IMR-90 (cell line): ENCODE measurements at regions not wholly inside any gene's neighbourhood (a gene's known extent, or its start where the extent isn't known, plus 50 kb on each side); places are given as distances from the start of the nearest gene placed in this dataset.
A peak's percentile ranks its signal among the peaks of the same experiment; 100 is the strongest.

Source experiments
- ATAC-seq: fragments of 200-7000 bp; cut with Tn5 transposase; 2 replicates; pipeline ENCODE4 v1.9.1; 2020; ENCODE audit warnings: low read depth, mild to moderate bottlenecking, moderate library complexity
- BruUV-seq: library from RNA; stranded (reverse); fragments of 400-500 nt; replicated peaks from 2 replicates; lab custom pipeline; 2021; lab: Mats Ljungman, UMichigan
- CTCF ChIA-PET: fragments of 300-600 bp; formaldehyde crosslinking; extraction: SDS; loops from one replicate; lab custom pipeline; 2021; ENCODE audit warnings: antibody characterized with exemption; lab: Yijun Ruan, JAX
- POLR2A ChIA-PET: fragments of 300-600 bp; sonication (Branson Sonifier 250); formaldehyde crosslinking; loops from one replicate; lab custom pipeline; 2022; ENCODE audit warnings: antibody characterized with exemption; ENCODE audit not compliant: unreplicated experiment; lab: Charles Lee
- DNase-seq: peaks from one replicate; pipeline ENCODE4 v3.0.0; 2013
- H2AFZ ChIP-seq: replicated peaks from 2 replicates; pipeline ENCODE3; 2013; ENCODE audit warnings: low read length, mild to moderate bottlenecking; ENCODE audit not compliant: poor library complexity
- H2AK5ac ChIP-seq: 2 replicates; pipeline ENCODE4 v1.6.1; 2013; ENCODE audit warnings: low read depth, low read length, inconsistent platforms
- H2AK9ac ChIP-seq: replicated peaks from 2 replicates; pipeline ENCODE3; 2013; ENCODE audit warnings: mild to moderate bottlenecking, low read depth, low read length, moderate library complexity; ENCODE audit not compliant: poor library complexity
- H2BK120ac ChIP-seq: 2 replicates; pipeline ENCODE4 v1.6.1; 2013; ENCODE audit warnings: low read depth, low read length, inconsistent platforms
- H2BK15ac ChIP-seq: 3 replicates; pipeline ENCODE4 v1.6.1; 2013; ENCODE audit warnings: low read depth, low read length, inconsistent platforms
- H2BK20ac ChIP-seq: 2 replicates; pipeline ENCODE4 v1.6.1; 2013; ENCODE audit warnings: low read depth, mild to moderate bottlenecking, inconsistent platforms, low read length, moderate library complexity
- H2BK5ac ChIP-seq: 2 replicates; pipeline ENCODE4 v1.6.1; 2013; ENCODE audit warnings: mild to moderate bottlenecking, low read depth, low read length, inconsistent platforms; ENCODE audit not compliant: poor library complexity, severe bottlenecking
- H3K14ac ChIP-seq: replicated peaks from 2 replicates; pipeline ENCODE4 v1.6.1; 2013; ENCODE audit warnings: low read depth, low read length, inconsistent platforms
- H3K18ac ChIP-seq: 2 replicates; pipeline ENCODE4 v1.6.1; 2013; ENCODE audit warnings: low read depth, low read length, control low read depth
- H3K23ac ChIP-seq: 2 replicates; pipeline ENCODE4 v1.6.1; 2013; ENCODE audit warnings: low read depth, low read length, inconsistent platforms
- H3K27ac ChIP-seq: 2 replicates; pipeline ENCODE4 v1.5.1; 2013; ENCODE audit warnings: mild to moderate bottlenecking, control low read depth, low read length; ENCODE audit not compliant: insufficient read depth
- H3K27me3 ChIP-seq: 2 replicates; pipeline ENCODE4 v1.6.1; 2013; ENCODE audit warnings: low read length; ENCODE audit not compliant: control insufficient read depth, insufficient read depth
- H3K36me3 ChIP-seq: 2 replicates; pipeline ENCODE4 v1.6.1; 2013; ENCODE audit warnings: low read length, mixed read lengths; ENCODE audit not compliant: control insufficient read depth, insufficient read depth
- H3K4ac ChIP-seq: 2 replicates; pipeline ENCODE4 v1.6.1; 2013; ENCODE audit warnings: low read depth, low read length, inconsistent platforms
- H3K4me1 ChIP-seq: 2 replicates; pipeline ENCODE4 v1.6.1; 2013; ENCODE audit warnings: low read length, mixed read lengths; ENCODE audit not compliant: control insufficient read depth, insufficient read depth
- H3K4me2 ChIP-seq: 2 replicates; pipeline ENCODE4 v1.6.1; 2013; ENCODE audit warnings: low read depth, mild to moderate bottlenecking, control low read depth, low read length, moderate library complexity
- H3K4me3 ChIP-seq: 2 replicates; pipeline ENCODE4 v1.5.1; 2013; ENCODE audit warnings: low read depth, mild to moderate bottlenecking, control low read depth, low read length, moderate library complexity; ENCODE audit not compliant: insufficient read depth
- H3K56ac ChIP-seq: 2 replicates; pipeline ENCODE4 v1.6.1; 2013; ENCODE audit warnings: low read length, inconsistent platforms; ENCODE audit not compliant: insufficient read depth; ENCODE audit errors: extremely low read depth
- H3K79me1 ChIP-seq, 2 experiments: 2 replicates each; pipeline ENCODE4 v1.6.1; 2013; ENCODE audit warnings: low read length in 2 of 2, inconsistent platforms in 1 of 2, low read depth in 1 of 2
- H3K9ac ChIP-seq: 2 replicates; pipeline ENCODE4 v1.6.1; 2013; ENCODE audit warnings: low read depth, low read length, control low read depth
- H3K9me1 ChIP-seq: 2 replicates; pipeline ENCODE4 v1.6.1; 2013; ENCODE audit warnings: low read length, inconsistent platforms; ENCODE audit not compliant: insufficient read depth
- H3K9me3 ChIP-seq: 2 replicates; pipeline ENCODE4 v1.6.1; 2013; ENCODE audit warnings: low read length; ENCODE audit not compliant: control insufficient read depth, insufficient read depth
- H4K20me1 ChIP-seq: 2 replicates; pipeline ENCODE4 v1.6.1; 2013; ENCODE audit warnings: low read length, inconsistent platforms; ENCODE audit not compliant: insufficient read depth
- H4K5ac ChIP-seq: 2 replicates; pipeline ENCODE4 v1.6.1; 2013; ENCODE audit warnings: mild to moderate bottlenecking, low read depth, low read length, control low read depth
- H4K8ac ChIP-seq, 2 experiments: 2 replicates each; pipeline ENCODE4 v1.6.1; 2013; ENCODE audit warnings: low read depth in 2 of 2, low read length in 2 of 2, control low read depth in 1 of 2, inconsistent platforms in 1 of 2
- H4K91ac ChIP-seq: 2 replicates; pipeline ENCODE4 v1.6.1; 2013; ENCODE audit warnings: low read depth, low read length, inconsistent platforms; ENCODE audit not compliant: insufficient read depth
- CEBPB ChIP-seq: IDR thresholded peaks from 2 replicates; pipeline ENCODE4 v1.6.1; 2012; ENCODE audit warnings: low read depth, low read length, improper control_type of control experiment
- CHD1 ChIP-seq: IDR thresholded peaks from 2 replicates; pipeline ENCODE4 v1.6.1; 2012; ENCODE audit warnings: low read depth, low read length, improper control_type of control experiment
- FOS ChIP-seq: fragments of 150-350 bp; IDR thresholded peaks from 2 replicates; pipeline ENCODE4 v1.6.1; 2016; ENCODE audit warnings: low read depth, low read length
- MAFK ChIP-seq: IDR thresholded peaks from 2 replicates; pipeline ENCODE4 v1.6.1; 2012; ENCODE audit warnings: low read depth, low read length, improper control_type of control experiment
- MAZ ChIP-seq: IDR thresholded peaks from 2 replicates; pipeline ENCODE4 v1.6.1; 2012; ENCODE audit warnings: low read depth, mild to moderate bottlenecking, low read length, improper control_type of control experiment, moderate library complexity, borderline replicate concordance
- MXI1 ChIP-seq: IDR thresholded peaks from 2 replicates; pipeline ENCODE4 v1.6.1; 2012; ENCODE audit warnings: low read depth, mild to moderate bottlenecking, low read length, moderate library complexity, borderline replicate concordance
- NFE2L2 ChIP-seq: fragments of 150-350 bp; IDR thresholded peaks from 2 replicates; pipeline ENCODE4 v1.6.1; 2016; ENCODE audit warnings: low read depth, mild to moderate bottlenecking, low read length
- POLR2A ChIP-seq: IDR thresholded peaks from 2 replicates; pipeline ENCODE4 v1.6.1; 2012; ENCODE audit warnings: mild to moderate bottlenecking, low read depth, low read length
- RCOR1 ChIP-seq: IDR thresholded peaks from 2 replicates; pipeline ENCODE4 v1.6.1; 2012; ENCODE audit warnings: mild to moderate bottlenecking, low read length, improper control_type of control experiment; ENCODE audit not compliant: insufficient replicate concordance
- RFX5 ChIP-seq: IDR thresholded peaks from 2 replicates; pipeline ENCODE4 v1.8.0; 2012; ENCODE audit warnings: low read depth, mild to moderate bottlenecking, low read length, moderate library complexity
- SMC3 ChIP-seq: fragments of 150-350 bp; IDR thresholded peaks from 2 replicates; pipeline ENCODE4 v1.6.1; 2016; ENCODE audit warnings: low read depth, mild to moderate bottlenecking, antibody characterized with exemption, low read length, moderate library complexity
- WGBS, 2 experiments: methylation state at CpG; one replicate each; pipeline versions ENCODE4 v1.1.5 to v1.1.7; 2013; ENCODE audit warnings: missing lambda C conversion rate in 2 of 2; ENCODE audit not compliant: insufficient read length in 1 of 2; ENCODE audit errors: extremely low coverage in 2 of 2; 5-methylcytosine and 5-hydroxymethylcytosine counted together
- dilution Hi-C: fragments of 300-500 bp; cut with HindIII; formaldehyde crosslinking; loops from one replicate; pipeline ENCODE4 v1.14.3; 2018; ENCODE audit warnings: low sequenced_read_pairs; ENCODE audit not compliant: unreplicated experiment
- in situ Hi-C: fragments of 300-500 bp; cut with MboI; formaldehyde crosslinking; loops from 3 replicates; pipeline ENCODE4 v1.14.3; 2019; ENCODE audit warnings: low sequenced_read_pairs, inconsistent platforms, mixed read lengths
- intact Hi-C: fragments of 100-400 bp; cut with micrococcal nuclease; formaldehyde crosslinking; loops from 2 replicates; pipeline ENCODE4 v1.10.0; 2022
- TF ChIP-seq, protein P1 (sequence below): fragments of 150-350 bp; IDR thresholded peaks from 2 replicates; pipeline ENCODE4 v1.6.1; 2016; ENCODE audit warnings: low read depth, mild to moderate bottlenecking, low read length, moderate library complexity, borderline replicate concordance
- TF ChIP-seq, protein P2 (sequence below): fragments of 150-350 bp; IDR thresholded peaks from 2 replicates; pipeline ENCODE4 v1.6.1; 2017; ENCODE audit warnings: mild to moderate bottlenecking, antibody characterized with exemption, low read length, low read depth
- TF ChIP-seq, protein P3 (sequence below): conservative IDR thresholded peaks from 2 replicates; pipeline ENCODE4 v1.5.1; 2012; ENCODE audit warnings: mild to moderate bottlenecking, low read depth, low read length, improper control_type of control experiment

DNA sequence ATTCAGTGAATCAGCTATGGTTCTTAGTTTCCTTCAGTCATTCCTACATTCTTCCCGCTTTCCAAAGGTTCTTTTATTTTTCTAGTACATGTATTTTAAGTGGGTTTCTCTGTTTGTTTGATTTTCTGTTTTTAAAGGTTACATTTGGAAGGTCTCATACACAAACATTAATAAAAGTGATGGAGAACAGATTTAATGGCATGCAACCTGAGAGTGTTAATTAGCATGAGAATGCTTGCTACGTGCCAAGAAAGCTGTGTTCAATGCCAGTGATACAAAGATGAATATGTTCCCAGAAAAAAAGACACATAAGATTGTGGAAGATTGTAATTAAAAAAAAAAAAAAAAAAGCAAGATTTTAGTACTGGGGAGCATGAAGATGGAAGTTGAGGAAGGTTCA is 61.8 kb upstream of the CDC42EP3 start:
- Histone ChIP-seq H2AK5ac (peak overlapping the region; percentile 46; the same call in 1 of the 2 replicates), H4K91ac (no peak overlapping the region), H3K27ac (no peak overlapping the region), H3K18ac (no peak overlapping the region), H3K9me3 (no peaks in the 10 kb centered on the region), H2BK120ac (0 out of 2 replicates have a peak overlapping the region, but pooled peaks have one; percentile 84), H3K14ac (no peak overlapping the region), H3K79me1 (no peaks in the 10 kb centered on the region), H3K4me3 (no peak overlapping the region), H3K4me2 (no peak overlapping the region), H3K36me3 (no peaks in the 10 kb centered on the region), H3K27me3 (no peaks in the 10 kb centered on the region), H3K23ac (no peak overlapping the region), H3K9ac (no peak overlapping the region), H2BK20ac (no peak overlapping the region), H2BK15ac (peak overlapping the region; percentile 34; the same call in 2 of the 3 replicates), H4K5ac (no peak overlapping the region), H3K9me1 (no peaks in the 10 kb centered on the region), H3K4me1 (peaks cover 6% of the 10 kb centered on the region), H2BK5ac (no peak overlapping the region), H4K8ac (no peak overlapping the region; a peak in 2 of 4 replicates), H4K20me1 (no peaks in the 10 kb centered on the region), H2AK9ac (no peak overlapping the region), H3K4ac (no peak overlapping the region), H2AFZ (no peak overlapping the region), H3K56ac (no peak overlapping the region)
- TF ChIP-seq FOS = no peak
- TF ChIP-seq CHD1 = no peak
- TF ChIP-seq POLR2A = no peak
- TF ChIP-seq RFX5 = no peak
- no peak for TF ChIP-seq MAFK
- TF ChIP-seq, protein P1, sequence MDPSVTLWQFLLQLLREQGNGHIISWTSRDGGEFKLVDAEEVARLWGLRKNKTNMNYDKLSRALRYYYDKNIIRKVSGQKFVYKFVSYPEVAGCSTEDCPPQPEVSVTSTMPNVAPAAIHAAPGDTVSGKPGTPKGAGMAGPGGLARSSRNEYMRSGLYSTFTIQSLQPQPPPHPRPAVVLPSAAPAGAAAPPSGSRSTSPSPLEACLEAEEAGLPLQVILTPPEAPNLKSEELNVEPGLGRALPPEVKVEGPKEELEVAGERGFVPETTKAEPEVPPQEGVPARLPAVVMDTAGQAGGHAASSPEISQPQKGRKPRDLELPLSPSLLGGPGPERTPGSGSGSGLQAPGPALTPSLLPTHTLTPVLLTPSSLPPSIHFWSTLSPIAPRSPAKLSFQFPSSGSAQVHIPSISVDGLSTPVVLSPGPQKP = no peak
- TF ChIP-seq, protein P2, sequence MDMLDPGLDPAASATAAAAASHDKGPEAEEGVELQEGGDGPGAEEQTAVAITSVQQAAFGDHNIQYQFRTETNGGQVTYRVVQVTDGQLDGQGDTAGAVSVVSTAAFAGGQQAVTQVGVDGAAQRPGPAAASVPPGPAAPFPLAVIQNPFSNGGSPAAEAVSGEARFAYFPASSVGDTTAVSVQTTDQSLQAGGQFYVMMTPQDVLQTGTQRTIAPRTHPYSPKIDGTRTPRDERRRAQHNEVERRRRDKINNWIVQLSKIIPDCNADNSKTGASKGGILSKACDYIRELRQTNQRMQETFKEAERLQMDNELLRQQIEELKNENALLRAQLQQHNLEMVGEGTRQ = no peak
- no peak for TF ChIP-seq RCOR1
- TF ChIP-seq NFE2L2 = no peak
- no peak for TF ChIP-seq CEBPB
- TF ChIP-seq, protein P3, sequence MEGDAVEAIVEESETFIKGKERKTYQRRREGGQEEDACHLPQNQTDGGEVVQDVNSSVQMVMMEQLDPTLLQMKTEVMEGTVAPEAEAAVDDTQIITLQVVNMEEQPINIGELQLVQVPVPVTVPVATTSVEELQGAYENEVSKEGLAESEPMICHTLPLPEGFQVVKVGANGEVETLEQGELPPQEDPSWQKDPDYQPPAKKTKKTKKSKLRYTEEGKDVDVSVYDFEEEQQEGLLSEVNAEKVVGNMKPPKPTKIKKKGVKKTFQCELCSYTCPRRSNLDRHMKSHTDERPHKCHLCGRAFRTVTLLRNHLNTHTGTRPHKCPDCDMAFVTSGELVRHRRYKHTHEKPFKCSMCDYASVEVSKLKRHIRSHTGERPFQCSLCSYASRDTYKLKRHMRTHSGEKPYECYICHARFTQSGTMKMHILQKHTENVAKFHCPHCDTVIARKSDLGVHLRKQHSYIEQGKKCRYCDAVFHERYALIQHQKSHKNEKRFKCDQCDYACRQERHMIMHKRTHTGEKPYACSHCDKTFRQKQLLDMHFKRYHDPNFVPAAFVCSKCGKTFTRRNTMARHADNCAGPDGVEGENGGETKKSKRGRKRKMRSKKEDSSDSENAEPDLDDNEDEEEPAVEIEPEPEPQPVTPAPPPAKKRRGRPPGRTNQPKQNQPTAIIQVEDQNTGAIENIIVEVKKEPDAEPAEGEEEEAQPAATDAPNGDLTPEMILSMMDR = no peak
- no peak for TF ChIP-seq MXI1
- no peak for TF ChIP-seq MAZ
- no peak for TF ChIP-seq SMC3
- in situ Hi-C loops = no loop called here
- intact Hi-C loops = no loop called here
- no CpG with 5 or more reads among the region's 2 CpGs for WGBS, 2 experiments
- BruUV-seq = no TSS peak
- no peak for DNase-seq
- POLR2A ChIA-PET = no interaction called here
- ATAC-seq = no peak
- CTCF ChIA-PET = no interaction called here
- dilution Hi-C loops = no loop called here
